Fibroblast of mammary gland (primary cell): ENCODE measurements at regions not wholly inside any gene's neighbourhood (a gene's known extent, or its start where the extent isn't known, plus 50 kb on each side); places are given as distances from the start of the nearest gene placed in this dataset.

Source experiments
- DNase-seq: peaks from one replicate; pipeline ENCODE4 v3.0.0-alpha.2; 2010; ENCODE audit warnings: low read depth
- H3K4me3 ChIP-seq: 2 replicates; pipeline ENCODE4 v1.5.1; 2011; ENCODE audit warnings: low read depth, mild to moderate bottlenecking, low read length, moderate library complexity; ENCODE audit not compliant: control insufficient read depth
- CTCF ChIP-seq: conservative IDR thresholded peaks from 2 replicates; pipeline ENCODE4 v1.5.1; 2011; ENCODE audit warnings: low read depth, low read length, inconsistent platforms; ENCODE audit not compliant: control insufficient read depth, insufficient read depth

- no peak for DNase-seq
- TF ChIP-seq CTCF: no peak
- no peak overlapping the region for H3K4me3 ChIP-seq
Observed at GRCh38 chr13:87887459-87888123, 216.4 kb downstream of the SLITRK5 start.

GRCh38 chr13:87889254-87889653 is 218.1 kb downstream of the SLITRK5 start:
- no peak for DNase-seq
- H3K4me3 ChIP-seq: no peak overlapping the region
- no peak for TF ChIP-seq CTCF

GRCh38 chr13:87893186-87893585 is 222.0 kb downstream of the SLITRK5 start:
- no peak overlapping the region for H3K4me3 ChIP-seq
- no peak for TF ChIP-seq CTCF
- no peak for DNase-seq

GRCh38 chr13:87894059-87894458 is 222.9 kb downstream of the SLITRK5 start:
- H3K4me3 ChIP-seq: no peak overlapping the region
- TF ChIP-seq CTCF: no peak
- DNase-seq: no peak

- no peak for TF ChIP-seq CTCF
- no peak for DNase-seq
- H3K4me3 ChIP-seq: no peak overlapping the region
Observed at GRCh38 chr13:87903553-87903952, 232.4 kb downstream of the SLITRK5 start.

GRCh38 chr13:87906411-87906810 is 235.2 kb downstream of the SLITRK5 start:
- DNase-seq: no peak
- H3K4me3 ChIP-seq: no peak overlapping the region
- TF ChIP-seq CTCF: no peak

GRCh38 chr13:87907202-87907601 is 236.0 kb downstream of the SLITRK5 start:
- TF ChIP-seq CTCF: no peak
- no peak for DNase-seq
- H3K4me3 ChIP-seq: no peak overlapping the region
